ENCODE measurements at regions not wholly inside any gene's neighbourhood (a gene's known extent, or its start where the extent isn't known, plus 50 kb on each side); places are given as distances from the start of the nearest gene placed in this dataset.

- Histone ChIP-seq H3K9me3 (ENCODE audit: low read depth, low read length) (no peaks in the 10 kb centered on the region), H3K27me3 (ENCODE audit: insufficient read depth, low read length) (no peaks in the 10 kb centered on the region), H3K4me3 (ENCODE audit: low read length) (no peak overlapping the region), H3K4me1 (ENCODE audit: insufficient read depth, low read length) (no peaks in the 10 kb centered on the region)
Measured at GRCh38 chr9:567128-567746, 274.3 kb upstream of the DMRT1 start.

GRCh38 chr9:567747-568305 is 273.7 kb upstream of the DMRT1 start:
- no peaks in the 10 kb centered on the region for H3K9me3 ChIP-seq (ENCODE audit: low read depth, low read length)
- no peaks in the 10 kb centered on the region for H3K4me1 ChIP-seq (ENCODE audit: insufficient read depth, low read length)
- no peaks in the 10 kb centered on the region for H3K27me3 ChIP-seq (ENCODE audit: insufficient read depth, low read length)
- no peak overlapping the region for H3K4me3 ChIP-seq (ENCODE audit: low read length)

GRCh38 chr9:569296-569695 is 272.2 kb upstream of the DMRT1 start:
- Histone ChIP-seq H3K4me3 (ENCODE audit: low read length) (no peak overlapping the region), H3K9me3 (ENCODE audit: low read depth, low read length) (no peaks in the 10 kb centered on the region), H3K27me3 (ENCODE audit: insufficient read depth, low read length) (no peaks in the 10 kb centered on the region), H3K4me1 (ENCODE audit: insufficient read depth, low read length) (no peaks in the 10 kb centered on the region)

- no peak overlapping the region for H3K4me3 ChIP-seq (ENCODE audit: low read length)
- H3K4me1 ChIP-seq (ENCODE audit: insufficient read depth, low read length): no peaks in the 10 kb centered on the region
- H3K9me3 ChIP-seq (ENCODE audit: low read depth, low read length): no peaks in the 10 kb centered on the region
- H3K27me3 ChIP-seq (ENCODE audit: insufficient read depth, low read length): no peaks in the 10 kb centered on the region
Measured at GRCh38 chr9:570187-570586, 271.3 kb upstream of the DMRT1 start.

GRCh38 chr9:571066-571465 is 270.4 kb upstream of the DMRT1 start:
- H3K4me3 ChIP-seq (ENCODE audit: low read length): no peak overlapping the region
- no peaks in the 10 kb centered on the region for H3K9me3 ChIP-seq (ENCODE audit: low read depth, low read length)
- H3K4me1 ChIP-seq (ENCODE audit: insufficient read depth, low read length): no peaks in the 10 kb centered on the region
- no peaks in the 10 kb centered on the region for H3K27me3 ChIP-seq (ENCODE audit: insufficient read depth, low read length)

GRCh38 chr9:571741-572140 is 269.8 kb upstream of the DMRT1 start:
- H3K27me3 ChIP-seq (ENCODE audit: insufficient read depth, low read length): no peaks in the 10 kb centered on the region
- no peaks in the 10 kb centered on the region for H3K4me1 ChIP-seq (ENCODE audit: insufficient read depth, low read length)
- no peak overlapping the region for H3K4me3 ChIP-seq (ENCODE audit: low read length)
- H3K9me3 ChIP-seq (ENCODE audit: low read depth, low read length): no peaks in the 10 kb centered on the region

GRCh38 chr9:573691-574410 is 267.6 kb upstream of the DMRT1 start:
- no peak overlapping the region for H3K4me3 ChIP-seq (ENCODE audit: low read length)
- H3K27me3 ChIP-seq (ENCODE audit: insufficient read depth, low read length): no peaks in the 10 kb centered on the region
- H3K4me1 ChIP-seq (ENCODE audit: insufficient read depth, low read length): no peaks in the 10 kb centered on the region
- H3K9me3 ChIP-seq (ENCODE audit: low read depth, low read length): no peaks in the 10 kb centered on the region

GRCh38 chr9:575139-575538 is 266.4 kb upstream of the DMRT1 start:
- Histone ChIP-seq H3K9me3 (ENCODE audit: low read depth, low read length) (no peaks in the 10 kb centered on the region), H3K4me1 (ENCODE audit: insufficient read depth, low read length) (no peaks in the 10 kb centered on the region), H3K4me3 (ENCODE audit: low read length) (no peak overlapping the region), H3K27me3 (ENCODE audit: insufficient read depth, low read length) (no peaks in the 10 kb centered on the region)

- Histone ChIP-seq H3K9me3 (ENCODE audit: low read depth, low read length) (no peaks in the 10 kb centered on the region), H3K4me1 (ENCODE audit: insufficient read depth, low read length) (no peaks in the 10 kb centered on the region), H3K27me3 (ENCODE audit: insufficient read depth, low read length) (no peaks in the 10 kb centered on the region), H3K4me3 (ENCODE audit: low read length) (no peak overlapping the region)
Measured at GRCh38 chr9:580652-581342, 260.7 kb upstream of the DMRT1 start.

GRCh38 chr9:581673-582497 is 259.6 kb upstream of the DMRT1 start:
- Histone ChIP-seq H3K4me1 (ENCODE audit: insufficient read depth, low read length) (no peaks in the 10 kb centered on the region), H3K27me3 (ENCODE audit: insufficient read depth, low read length) (no peaks in the 10 kb centered on the region), H3K4me3 (ENCODE audit: low read length) (no peak overlapping the region), H3K9me3 (ENCODE audit: low read depth, low read length) (no peaks in the 10 kb centered on the region)

GRCh38 chr9:582775-583174 is 258.7 kb upstream of the DMRT1 start:
- no peak overlapping the region for H3K4me3 ChIP-seq (ENCODE audit: low read length)
- no peaks in the 10 kb centered on the region for H3K4me1 ChIP-seq (ENCODE audit: insufficient read depth, low read length)
- no peaks in the 10 kb centered on the region for H3K9me3 ChIP-seq (ENCODE audit: low read depth, low read length)
- no peaks in the 10 kb centered on the region for H3K27me3 ChIP-seq (ENCODE audit: insufficient read depth, low read length)

GRCh38 chr9:587527-587926 is 254.0 kb upstream of the DMRT1 start:
- H3K4me3 ChIP-seq (ENCODE audit: low read length): no peak overlapping the region

GRCh38 chr9:588981-589380 is 252.5 kb upstream of the DMRT1 start:
- Histone ChIP-seq H3K9me3 (ENCODE audit: low read depth, low read length) (no peaks in the 10 kb centered on the region), H3K4me1 (ENCODE audit: insufficient read depth, low read length) (no peaks in the 10 kb centered on the region), H3K27me3 (ENCODE audit: insufficient read depth, low read length) (no peaks in the 10 kb centered on the region), H3K4me3 (ENCODE audit: low read length) (no peak overlapping the region)

More at GRCh38 chr9:587527-587926, 254.0 kb upstream of the DMRT1 start:
- Histone ChIP-seq H3K27me3 (ENCODE audit: insufficient read depth, low read length) (no peaks in the 10 kb centered on the region), H3K9me3 (ENCODE audit: low read depth, low read length) (no peaks in the 10 kb centered on the region), H3K4me1 (ENCODE audit: insufficient read depth, low read length) (no peaks in the 10 kb centered on the region)

GRCh38 chr9:589723-590122 is 251.8 kb upstream of the DMRT1 start:
- no peaks in the 10 kb centered on the region for H3K4me1 ChIP-seq (ENCODE audit: insufficient read depth, low read length)
- H3K9me3 ChIP-seq (ENCODE audit: low read depth, low read length): no peaks in the 10 kb centered on the region
- no peak overlapping the region for H3K4me3 ChIP-seq (ENCODE audit: low read length)
- H3K27me3 ChIP-seq (ENCODE audit: insufficient read depth, low read length): no peaks in the 10 kb centered on the region

GRCh38 chr9:591292-591691 is 250.2 kb upstream of the DMRT1 start:
- Histone ChIP-seq H3K27me3 (ENCODE audit: insufficient read depth, low read length) (no peaks in the 10 kb centered on the region), H3K9me3 (ENCODE audit: low read depth, low read length) (no peaks in the 10 kb centered on the region), H3K4me3 (ENCODE audit: low read length) (no peak overlapping the region), H3K4me1 (ENCODE audit: insufficient read depth, low read length) (no peaks in the 10 kb centered on the region)

All from mononuclear cell (primary cell).